HEK293 (cell line): ENCODE measurements at regions not wholly inside any gene's neighbourhood (a gene's known extent, or its start where the extent isn't known, plus 50 kb on each side); places are given as distances from the start of the nearest gene placed in this dataset.

Experiments used
- CTCF ChIA-PET: fragments of 350-600 bp; formaldehyde crosslinking; extraction: SDS; loops from one replicate; lab custom pipeline; 2021; ENCODE audit warnings: antibody characterized with exemption; lab: Yijun Ruan, JAX
- POLR2A ChIA-PET: fragments of 300-600 bp; formaldehyde crosslinking; extraction: SDS; loops from one replicate; lab custom pipeline; 2020; ENCODE audit warnings: antibody characterized with exemption, inconsistent platforms; lab: Yijun Ruan, JAX
- H3K27ac ChIP-seq: fragments of 200-500 bp; sonication (Bioruptor generic); 2 replicates; pipeline ENCODE4 v1.5.1; 2014; ENCODE audit warnings: low read depth, low read length, control low read depth, inconsistent platforms; ENCODE audit errors: extremely low read depth
- H3K36me3 ChIP-seq, 2 experiments: fragments of 200-500 bp in 1 of 2; sonication (Bioruptor generic) in 1 of 2; 1 replicate in 1 of 2; 2 replicates in 1 of 2; pipeline ENCODE4 v1.5.1; 2014 to 2017; ENCODE audit warnings: inconsistent platforms in 2 of 2, low read length in 2 of 2; ENCODE audit not compliant: control insufficient read depth in 2 of 2, insufficient read depth in 1 of 2
- H3K4me1 ChIP-seq: fragments of 200-500 bp; sonication (Bioruptor generic); 2 replicates; pipeline ENCODE4 v1.5.1; 2014; ENCODE audit warnings: mild to moderate bottlenecking, low read length, inconsistent platforms; ENCODE audit not compliant: control insufficient read depth, insufficient read depth
- H3K4me3 ChIP-seq: 2 replicates; pipeline ENCODE4 v1.5.1; 2011; ENCODE audit warnings: low read depth, mild to moderate bottlenecking, control low read depth, low read length, moderate library complexity
- H3K9me3 ChIP-seq: fragments of 200-500 bp; sonication (Bioruptor generic); 2 replicates; pipeline ENCODE4 v1.5.1; 2014; ENCODE audit warnings: low read depth, low read length, inconsistent platforms; ENCODE audit not compliant: control insufficient read depth, insufficient read depth
- PRDM10 ChIP-seq: fragments of 450-650 bp; formaldehyde crosslinking; IDR thresholded peaks from 2 replicates; pipeline ENCODE4 v1.5.1; 2016; ENCODE audit warnings: missing biosample characterization, missing genetic modification characterization
- REPIN1 ChIP-seq: fragments of 450-650 bp; formaldehyde crosslinking; IDR thresholded peaks from 2 replicates; pipeline ENCODE4 v1.5.1; 2017; ENCODE audit warnings: missing biosample characterization, missing genetic modification characterization, low read depth
- SCRT1 ChIP-seq: fragments of 450-650 bp; formaldehyde crosslinking; IDR thresholded peaks from 2 replicates; pipeline ENCODE4 v1.5.1; 2016; ENCODE audit warnings: missing biosample characterization, missing genetic modification characterization, borderline replicate concordance
- SCRT2 ChIP-seq: fragments of 450-650 bp; formaldehyde crosslinking; IDR thresholded peaks from 2 replicates; pipeline ENCODE4 v1.5.1; 2016; ENCODE audit warnings: missing biosample characterization, missing genetic modification characterization
- TCF7L2 ChIP-seq: IDR thresholded peaks from 2 replicates; pipeline ENCODE4 v1.6.1; 2011; ENCODE audit warnings: low read depth, mild to moderate bottlenecking, inconsistent platforms, low read length, moderate library complexity, borderline replicate concordance
- ZBTB8A ChIP-seq: fragments of 450-650 bp; formaldehyde crosslinking; IDR thresholded peaks from 2 replicates; pipeline ENCODE4 v1.5.1; 2016; ENCODE audit warnings: missing biosample characterization, missing genetic modification characterization
- ZNF114 ChIP-seq: fragments of 450-650 bp; formaldehyde crosslinking; IDR thresholded peaks from 2 replicates; pipeline ENCODE4 v1.5.0; 2017; ENCODE audit warnings: missing biosample characterization, missing genetic modification characterization
- ZNF140 ChIP-seq: fragments of 450-650 bp; formaldehyde crosslinking; IDR thresholded peaks from 2 replicates; pipeline ENCODE4 v1.5.1; 2016; ENCODE audit warnings: missing biosample characterization, missing genetic modification characterization
- ZNF148 ChIP-seq: fragments of 450-650 bp; formaldehyde crosslinking; IDR thresholded peaks from 2 replicates; pipeline ENCODE4 v1.5.0; 2017; ENCODE audit warnings: missing biosample characterization, missing genetic modification characterization, borderline replicate concordance
- ZNF24 ChIP-seq: fragments of 450-650 bp; formaldehyde crosslinking; IDR thresholded peaks from 2 replicates; pipeline ENCODE4 v1.5.1; 2016; ENCODE audit warnings: missing biosample characterization, missing genetic modification characterization
- ZNF530 ChIP-seq: fragments of 450-650 bp; formaldehyde crosslinking; IDR thresholded peaks from 2 replicates; pipeline ENCODE4 v1.5.1; 2016; ENCODE audit warnings: low read depth, missing biosample characterization, missing genetic modification characterization
- ZNF558 ChIP-seq: fragments of 450-650 bp; formaldehyde crosslinking; IDR thresholded peaks from 2 replicates; pipeline ENCODE4 v1.5.1; 2016; ENCODE audit warnings: missing biosample characterization, missing genetic modification characterization
- ZNF600 ChIP-seq: fragments of 450-650 bp; formaldehyde crosslinking; IDR thresholded peaks from 2 replicates; pipeline ENCODE4 v1.5.1; 2016; ENCODE audit warnings: missing biosample characterization, missing genetic modification characterization
- ZNF654 ChIP-seq: fragments of 450-650 bp; formaldehyde crosslinking; IDR thresholded peaks from 2 replicates; pipeline ENCODE4 v1.5.1; 2016; ENCODE audit warnings: low read depth, missing biosample characterization, missing genetic modification characterization
- ZNF747 ChIP-seq: fragments of 450-650 bp; formaldehyde crosslinking; IDR thresholded peaks from 2 replicates; pipeline ENCODE4 v1.5.1; 2016; ENCODE audit warnings: missing biosample characterization, missing genetic modification characterization
- ZNF76 ChIP-seq: fragments of 450-650 bp; formaldehyde crosslinking; IDR thresholded peaks from 2 replicates; pipeline ENCODE4; 2016; ENCODE audit warnings: low read depth, missing biosample characterization, missing genetic modification characterization, borderline replicate concordance
- ZXDB ChIP-seq: fragments of 450-650 bp; formaldehyde crosslinking; IDR thresholded peaks from 2 replicates; pipeline ENCODE4 v1.5.1; 2016; ENCODE audit warnings: missing biosample characterization, missing genetic modification characterization

GRCh38 chr14:22379727-22380126 is 209.3 kb downstream of the DAD1 start (continued):
- TF ChIP-seq ZNF558 (no peak), ZNF530 (tag by site-specific recombination) (no peak), ZNF600 (tag by site-specific recombination) (no peak), ZNF148 (tag by site-specific recombination) (no peak), ZNF114 (tag by site-specific recombination) (no peak), ZNF24 (tag by site-specific recombination) (no peak)

GRCh38 chr14:22378181-22378580 is 210.8 kb downstream of the DAD1 start:
- H3K9me3 ChIP-seq, result no peaks in the 10 kb centered on the region
- no peak for TF ChIP-seq ZNF140 (tag by site-specific recombination)
- peak; percentile 18; the same call in 1 of the 2 replicates for TF ChIP-seq TCF7L2
- TF ChIP-seq, all 188 proteins: peak for 1
- Histone ChIP-seq H3K4me1 (no peaks in the 10 kb centered on the region), H3K4me3 (no peak overlapping the region), H3K36me3 (no peaks in the 10 kb centered on the region), H3K27ac (no peak overlapping the region)
- ChIA-PET CTCF (interaction anchor here (0.7 to 1.9 kb wide), 6 partner anchors 10 to 315 kb away, joined by 3 to 6 read pairs (median 4); no protein-coding TSS in a partner anchor), POLR2A (no interaction called here)

GRCh38 chr14:22375321-22375930 is 213.6 kb downstream of the DAD1 start:
- POLR2A ChIA-PET, result interaction anchor here (0.6 kb wide), 1 partner anchor 724 kb away, joined by 5 read pairs; no protein-coding TSS in a partner anchor
- Histone ChIP-seq H3K4me1 (no peaks in the 10 kb centered on the region), H3K4me3 (no peak overlapping the region), H3K9me3 (no peaks in the 10 kb centered on the region)
- CTCF ChIA-PET, result interaction anchor here (0.5 to 4.8 kb wide), 33 partner anchors 9 to 292 kb away, joined by 3 to 73 read pairs (median 5); no protein-coding TSS in a partner anchor
- TF ChIP-seq ZXDB (tag by site-specific recombination), result no peak
- no peak for TF ChIP-seq ZNF747
- TF ChIP-seq ZNF76 (tag by site-specific recombination), result no peak
- TF ChIP-seq PRDM10 (tag by site-specific recombination), result peak; percentile 84
- TF ChIP-seq REPIN1 (tag by site-specific recombination), result no peak
- peak; percentile 52 for TF ChIP-seq ZNF654 (tag by site-specific recombination)
- peak; percentile 97 for TF ChIP-seq SCRT2 (tag by site-specific recombination)
- peak; percentile 62; the same call in 1 of the 2 replicates for TF ChIP-seq SCRT1 (tag by site-specific recombination)
- no peak for TF ChIP-seq ZBTB8A
- TF ChIP-seq, all 188 proteins: peak for 4
- H3K36me3 ChIP-seq, result no peaks in the 10 kb centered on the region
- no peak overlapping the region for H3K27ac ChIP-seq
